ENCODE measurements at regions not wholly inside any gene's neighbourhood (a gene's known extent, or its start where the extent isn't known, plus 50 kb on each side); places are given as distances from the start of the nearest gene placed in this dataset.

DNA sequence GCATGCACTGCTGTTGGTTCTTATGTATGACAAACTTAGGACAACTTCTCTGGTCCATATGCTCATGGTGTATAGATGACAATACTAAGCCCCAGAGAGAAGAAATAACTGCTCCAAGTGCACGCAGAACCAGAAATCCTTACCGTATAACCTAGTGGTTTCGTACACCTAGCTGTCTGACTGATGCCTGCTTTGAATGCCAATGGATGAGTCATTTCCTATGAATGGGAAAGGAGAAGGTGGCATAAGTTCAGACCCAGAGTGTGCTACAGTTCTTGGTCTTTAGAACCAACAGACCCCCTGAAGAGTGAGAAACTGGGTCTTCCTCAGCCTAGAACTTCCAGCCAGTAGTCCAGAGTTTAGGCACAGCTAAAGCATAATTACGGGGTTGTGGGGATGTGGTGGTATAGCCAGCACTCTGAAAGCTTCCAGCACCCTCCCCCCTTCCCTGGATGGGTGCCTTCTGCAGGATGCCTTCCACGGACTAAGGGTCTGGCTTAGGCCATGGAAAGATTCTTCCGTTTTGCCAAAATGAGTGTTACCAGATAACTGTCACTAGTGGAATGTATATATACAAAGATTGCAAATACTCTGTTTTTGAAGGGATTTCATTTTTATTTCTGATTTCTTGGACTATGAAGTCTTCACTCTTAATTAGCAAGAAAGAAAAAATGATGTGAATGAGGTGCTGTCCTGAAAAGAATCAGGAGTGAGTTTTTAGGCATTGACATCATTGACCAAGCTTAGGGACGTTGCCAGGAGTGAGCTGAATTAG, 84.6 kb upstream of the PACRGL start:
- DNase-seq, result no peak

DNA sequence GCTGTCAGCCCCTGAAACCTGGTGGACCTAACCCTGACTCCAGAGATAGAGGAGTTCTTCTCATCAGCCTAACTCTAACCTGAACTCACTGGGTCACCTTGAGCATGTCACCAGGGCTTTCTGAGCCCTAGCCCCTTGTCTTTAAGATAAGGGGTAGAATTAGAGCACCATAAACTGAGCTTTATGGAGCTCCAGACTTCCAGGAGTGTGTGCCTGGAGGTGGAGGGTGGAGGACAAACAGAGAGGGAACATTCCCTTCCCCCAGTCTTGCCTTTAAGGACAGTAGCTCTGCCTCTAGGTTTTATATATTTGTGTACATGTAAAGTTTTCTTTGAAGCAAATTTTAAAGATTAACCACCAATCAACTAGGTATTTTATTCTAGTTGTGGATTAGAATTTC, 83.9 kb upstream of the PACRGL start:
- no peak for DNase-seq

DNA sequence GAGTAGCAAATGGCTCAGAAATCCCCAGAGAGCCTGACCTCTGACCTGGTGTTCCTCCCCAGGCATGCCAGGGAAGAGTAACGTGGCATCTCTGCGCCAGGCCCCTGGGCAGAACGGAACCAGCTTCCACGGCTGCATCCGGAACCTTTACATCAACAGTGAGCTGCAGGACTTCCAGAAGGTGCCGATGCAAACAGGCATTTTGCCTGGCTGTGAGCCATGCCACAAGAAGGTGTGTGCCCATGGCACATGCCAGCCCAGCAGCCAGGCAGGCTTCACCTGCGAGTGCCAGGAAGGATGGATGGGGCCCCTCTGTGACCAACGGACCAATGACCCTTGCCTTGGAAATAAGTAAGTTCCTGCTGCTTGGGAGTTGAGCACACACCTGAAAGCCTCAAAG, 83.4 kb upstream of the PACRGL start:
- DNase-seq, result no peak

- no peak for DNase-seq
Measured at GRCh38 chr4:20617678-20618396, 82.4 kb upstream of the PACRGL start.

- no peak for DNase-seq
Measured at GRCh38 chr4:20618731-20619130, 81.5 kb upstream of the PACRGL start.

DNA sequence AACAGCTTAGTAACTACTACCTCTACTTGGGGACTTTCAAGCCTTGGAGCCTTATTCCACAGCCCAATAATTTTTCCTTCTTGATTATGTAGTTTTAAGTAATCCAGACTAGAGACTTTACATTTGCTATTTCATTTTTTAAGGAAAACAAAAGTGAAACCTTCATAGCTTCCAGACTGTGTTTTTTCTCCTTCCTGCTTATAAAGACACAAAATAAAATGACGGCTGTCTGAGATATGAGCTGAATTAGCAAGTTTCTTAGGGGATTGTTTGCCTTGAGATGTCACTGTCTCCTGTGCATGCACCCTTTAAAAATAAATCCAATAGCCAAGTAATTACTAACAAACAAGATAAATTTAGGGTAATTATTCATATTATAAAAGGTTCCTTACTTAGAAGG, 78.8 kb upstream of the PACRGL start:
- no peak for DNase-seq

- DNase-seq, result no peak
Measured at GRCh38 chr4:20622701-20623100, 77.6 kb upstream of the PACRGL start.

DNA sequence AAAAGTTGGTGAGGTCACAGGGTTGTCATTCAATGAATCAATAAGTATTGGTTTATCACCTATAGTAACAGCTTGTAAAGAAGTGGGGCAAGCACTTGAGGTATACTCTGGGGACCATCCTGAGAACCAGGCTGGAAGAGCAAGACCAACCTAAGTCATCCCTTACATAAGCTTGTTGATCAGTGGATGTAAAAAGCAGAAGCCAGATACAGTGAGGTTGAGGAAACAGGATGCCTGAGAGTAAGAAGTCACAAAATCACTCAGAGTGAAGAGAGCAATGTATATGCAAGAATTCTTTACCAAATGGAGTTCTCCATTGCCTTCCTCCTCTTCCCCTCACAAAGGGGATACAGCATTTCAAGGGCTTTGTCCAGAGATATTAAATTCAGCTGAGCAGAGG, 76.3 kb upstream of the PACRGL start:
- DNase-seq, result no peak

GRCh38 chr4:20624793-20625374, 75.4 kb upstream of the PACRGL start:
- DNase-seq, result no peak

DNA sequence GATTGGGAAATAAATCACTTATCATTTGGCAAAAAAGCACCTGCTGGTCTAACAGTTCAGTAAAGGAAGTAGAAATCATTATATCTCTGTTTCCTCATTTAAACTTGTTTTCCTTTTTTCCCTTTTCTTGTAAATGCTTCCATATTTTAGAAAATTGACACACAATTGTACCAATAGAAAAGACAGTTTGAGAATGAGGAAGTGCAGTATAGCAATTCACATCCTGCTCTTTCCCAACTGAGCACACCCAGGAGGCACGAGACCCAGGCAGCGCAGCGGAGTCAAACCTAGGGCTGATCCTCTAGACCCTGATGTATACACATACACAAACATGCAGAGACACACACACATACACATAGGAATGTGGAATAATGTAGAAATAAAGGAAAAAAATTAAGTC, 74.8 kb upstream of the PACRGL start:
- DNase-seq, result no peak

- DNase-seq, result no peak
Measured at GRCh38 chr4:20626326-20627005, 73.8 kb upstream of the PACRGL start.

DNA sequence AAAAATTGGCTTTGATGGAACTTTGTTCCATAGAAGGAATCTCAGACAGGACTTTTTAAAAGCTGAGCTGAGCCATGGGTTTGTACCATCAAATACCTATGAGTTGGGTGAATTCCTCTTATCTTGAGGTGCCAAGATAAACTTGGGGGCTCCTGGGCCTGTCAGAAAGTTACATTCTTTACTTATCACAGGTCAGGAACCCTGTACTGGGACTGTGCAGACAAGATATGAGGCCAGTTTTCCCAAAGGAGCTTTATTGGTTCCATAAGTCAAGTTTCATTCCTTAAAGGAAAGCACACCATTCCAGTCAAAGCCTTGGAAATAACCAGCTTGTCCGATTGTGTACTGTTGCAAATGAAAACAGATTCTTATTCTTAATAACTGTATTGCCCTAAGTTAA, 72.4 kb upstream of the PACRGL start:
- DNase-seq, result no peak

- DNase-seq, result no peak
Measured at GRCh38 chr4:20629186-20630106, 70.8 kb upstream of the PACRGL start.

DNA sequence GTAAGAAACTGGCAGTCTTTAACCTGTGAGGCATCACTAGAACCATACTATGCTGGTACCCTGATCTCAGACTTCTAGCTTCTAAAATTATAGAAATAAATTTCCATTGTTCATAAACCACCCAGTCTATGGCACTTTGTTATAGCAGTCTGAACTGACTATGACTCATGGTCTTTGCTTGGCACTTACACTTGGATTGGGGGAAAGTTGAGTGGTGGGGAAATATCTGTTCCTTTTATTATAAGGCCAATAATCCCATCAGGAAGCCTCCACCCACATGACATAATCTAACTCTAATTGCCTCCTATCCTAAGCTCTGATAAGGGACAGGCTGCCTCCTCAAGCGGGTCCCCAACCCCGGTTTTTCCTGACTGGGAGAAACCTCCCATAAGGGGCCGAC, 61.4 kb upstream of the PACRGL start:
- no peak for DNase-seq

DNA sequence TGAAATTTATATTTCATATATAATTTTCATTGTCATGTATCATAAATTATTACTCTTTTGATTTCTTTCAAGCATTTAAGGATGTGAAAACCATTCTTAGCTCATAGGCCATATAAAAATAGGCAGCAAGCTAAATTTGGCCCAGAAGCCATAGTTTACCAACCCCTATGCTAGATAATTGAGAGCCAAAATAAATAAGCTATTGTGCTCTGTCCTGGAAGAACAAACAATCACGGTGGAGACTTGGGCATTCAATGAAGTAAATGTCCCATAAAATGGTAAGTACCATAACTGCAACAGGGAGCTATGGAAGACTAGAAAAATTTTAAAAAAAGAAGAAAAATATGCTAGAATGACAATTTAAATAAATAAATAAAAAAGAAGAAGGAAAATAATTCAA, 60.9 kb upstream of the PACRGL start:
- DNase-seq, result no peak

GRCh38 chr4:20640989-20641388, 59.3 kb upstream of the PACRGL start:
- DNase-seq, result no peak

DNA sequence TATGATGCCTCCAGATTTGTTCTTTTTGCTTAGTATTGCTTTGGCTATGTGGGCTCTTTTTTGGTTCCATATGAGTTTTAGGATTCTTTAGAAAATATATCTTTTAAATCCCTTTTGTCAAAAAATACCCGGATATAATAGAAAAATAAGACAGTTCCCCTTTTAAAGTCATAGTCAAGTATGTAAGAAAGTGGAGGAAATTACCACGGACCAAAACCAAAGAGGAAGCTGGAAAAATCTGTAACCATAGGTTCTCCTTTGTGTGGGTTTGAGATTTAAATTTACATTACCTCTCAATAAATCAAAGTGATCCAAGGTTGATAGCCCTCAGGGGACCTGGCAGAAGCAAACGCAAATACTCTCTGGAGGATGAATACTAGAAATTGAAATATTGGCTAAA, 58.3 kb upstream of the PACRGL start:
- DNase-seq, result no peak

DNA sequence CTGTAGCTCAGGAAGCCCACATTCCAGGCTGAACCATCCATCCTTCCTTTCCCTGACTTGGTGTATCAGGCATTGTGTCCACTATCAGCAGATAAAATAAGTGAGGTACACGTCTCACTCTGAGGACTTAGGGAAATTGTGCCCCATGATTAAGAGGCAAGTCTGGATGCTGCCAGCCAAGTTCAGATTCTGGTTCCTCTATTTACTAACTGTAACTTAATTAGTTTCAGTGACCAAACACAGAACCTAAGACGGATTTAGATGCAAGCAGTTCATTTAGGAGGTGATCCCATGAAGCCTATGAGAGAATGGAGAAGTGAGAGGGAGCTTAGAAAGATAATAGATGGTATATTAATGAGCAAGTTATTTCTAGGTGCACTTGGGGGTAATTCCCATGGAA, 56.6 kb upstream of the PACRGL start:
- no peak for DNase-seq

DNA sequence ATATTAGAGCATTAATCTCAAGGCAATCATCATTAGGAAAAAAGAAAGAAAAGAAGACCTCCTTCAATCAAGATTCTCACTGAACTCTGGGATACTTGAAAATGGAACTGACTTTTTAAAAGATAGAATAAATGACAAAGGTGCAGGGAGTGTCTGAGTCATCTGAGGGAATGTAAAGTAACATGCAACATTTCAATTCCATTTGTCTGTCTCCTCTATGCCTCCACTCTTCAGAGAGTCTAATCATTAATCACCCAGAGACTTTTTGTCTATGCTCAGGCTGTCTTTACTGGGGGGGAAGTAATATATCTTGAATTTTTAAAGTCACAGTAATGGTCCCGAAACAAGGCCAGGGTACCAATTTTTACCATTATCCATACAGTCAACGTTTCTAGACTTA, 55.0 kb upstream of the PACRGL start:
- DNase-seq, result no peak

DNA sequence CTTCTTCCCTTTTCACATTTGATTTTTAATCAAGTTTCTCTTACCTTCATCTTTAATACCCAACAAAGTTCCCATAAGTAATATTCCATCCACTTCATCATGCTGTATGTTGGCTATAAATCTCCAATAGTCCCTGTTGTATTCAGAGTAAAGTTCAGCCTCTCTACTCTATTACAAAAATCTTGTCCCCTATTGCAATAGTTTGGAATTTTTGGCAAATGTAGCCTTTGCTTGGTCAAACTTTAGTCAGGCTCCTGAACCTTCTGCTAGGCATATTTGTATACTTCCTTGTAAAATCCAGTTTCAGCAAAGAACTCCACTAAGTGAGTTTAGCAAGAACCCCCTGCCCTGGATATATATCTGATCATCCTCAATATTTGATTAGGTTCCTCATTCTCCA, 54.0 kb upstream of the PACRGL start:
- no peak for DNase-seq
